IPS-20b (cell line): ENCODE measurements at regions not wholly inside any gene's neighbourhood (a gene's known extent, or its start where the extent isn't known, plus 50 kb on each side); places are given as distances from the start of the nearest gene placed in this dataset.

Experiments
- H3K27ac ChIP-seq: one replicate; pipeline ENCODE4 v1.5.1; 2013; ENCODE audit warnings: low read length
- H3K27me3 ChIP-seq: 2 replicates; pipeline ENCODE4 v1.6.1; 2013; ENCODE audit warnings: mild to moderate bottlenecking, low read length, inconsistent platforms; ENCODE audit not compliant: insufficient read depth
- H3K36me3 ChIP-seq: 2 replicates; pipeline ENCODE4 v1.6.1; 2013; ENCODE audit warnings: low read depth, mild to moderate bottlenecking, inconsistent platforms, low read length, moderate library complexity; ENCODE audit not compliant: insufficient read depth
- H3K4me1 ChIP-seq: 2 replicates; pipeline ENCODE4 v1.6.1; 2013; ENCODE audit warnings: mild to moderate bottlenecking, control low read depth, inconsistent platforms, low read length, moderate library complexity; ENCODE audit not compliant: insufficient read depth
- H3K4me3 ChIP-seq: 2 replicates; pipeline ENCODE4 v1.5.1; 2013; ENCODE audit warnings: mild to moderate bottlenecking, low read length, inconsistent platforms
- H3K9ac ChIP-seq: 2 replicates; pipeline ENCODE4 v1.6.1; 2013; ENCODE audit warnings: low read depth, mild to moderate bottlenecking, inconsistent platforms, low read length, moderate library complexity
- H3K9me3 ChIP-seq: 2 replicates; pipeline ENCODE4 v1.6.1; 2013; ENCODE audit warnings: mild to moderate bottlenecking, low read depth, low read length, inconsistent platforms; ENCODE audit not compliant: insufficient read depth

- Histone ChIP-seq H3K4me3 (no peak overlapping the region), H3K36me3 (no peaks in the 10 kb centered on the region), H3K4me1 (no peaks in the 10 kb centered on the region), H3K9ac (no peak overlapping the region), H3K27ac (no peak overlapping the region), H3K9me3 (no peaks in the 10 kb centered on the region), H3K27me3 (no peaks in the 10 kb centered on the region)
These were observed 97.1 kb upstream of the CDH6 start for GRCh38 chr5:31096238-31096865.

GRCh38 chr5:31095796-31096195, 97.7 kb upstream of the CDH6 start:
- Histone ChIP-seq H3K9me3 (no peaks in the 10 kb centered on the region), H3K36me3 (no peaks in the 10 kb centered on the region), H3K4me3 (no peak overlapping the region), H3K4me1 (no peaks in the 10 kb centered on the region), H3K27me3 (no peaks in the 10 kb centered on the region), H3K9ac (no peak overlapping the region), H3K27ac (no peak overlapping the region)

GRCh38 chr5:31091501-31091900, 102.0 kb upstream of the CDH6 start:
- Histone ChIP-seq H3K9ac (no peak overlapping the region), H3K9me3 (no peaks in the 10 kb centered on the region), H3K4me3 (no peak overlapping the region), H3K36me3 (no peaks in the 10 kb centered on the region), H3K4me1 (0 out of 2 replicates have a peak, but pooled peaks cover 4% of the 10 kb centered on the region), H3K27me3 (no peaks in the 10 kb centered on the region), H3K27ac (no peak overlapping the region)

GRCh38 chr5:31090467-31090866, 103.0 kb upstream of the CDH6 start:
- H3K9me3 ChIP-seq: no peaks in the 10 kb centered on the region
- H3K4me1 ChIP-seq: 0 out of 2 replicates have a peak, but pooled peaks cover 4% of the 10 kb centered on the region
- H3K27me3 ChIP-seq: no peaks in the 10 kb centered on the region
- H3K9ac ChIP-seq: no peak overlapping the region
- no peak overlapping the region for H3K4me3 ChIP-seq
- no peaks in the 10 kb centered on the region for H3K36me3 ChIP-seq
- no peak overlapping the region for H3K27ac ChIP-seq

GRCh38 chr5:31086839-31087415, 106.6 kb upstream of the CDH6 start:
- no peaks in the 10 kb centered on the region for H3K27me3 ChIP-seq
- no peak overlapping the region for H3K27ac ChIP-seq
- no peak overlapping the region for H3K4me3 ChIP-seq
- no peaks in the 10 kb centered on the region for H3K9me3 ChIP-seq
- no peaks in the 10 kb centered on the region for H3K36me3 ChIP-seq
- H3K4me1 ChIP-seq: 0 out of 2 replicates have a peak, but pooled peaks cover 4% of the 10 kb centered on the region
- no peak overlapping the region for H3K9ac ChIP-seq

- H3K27me3 ChIP-seq: no peaks in the 10 kb centered on the region
- no peak overlapping the region for H3K4me3 ChIP-seq
- no peak overlapping the region for H3K9ac ChIP-seq
- H3K27ac ChIP-seq: no peak overlapping the region
- H3K36me3 ChIP-seq: no peaks in the 10 kb centered on the region
- H3K9me3 ChIP-seq: no peaks in the 10 kb centered on the region
- 0 out of 2 replicates have a peak, but pooled peaks cover 4% of the 10 kb centered on the region for H3K4me1 ChIP-seq
These were observed 108.6 kb upstream of the CDH6 start for GRCh38 chr5:31084871-31085270.

GRCh38 chr5:31083364-31083763, 110.1 kb upstream of the CDH6 start:
- H3K9me3 ChIP-seq: no peaks in the 10 kb centered on the region
- H3K36me3 ChIP-seq: no peaks in the 10 kb centered on the region
- H3K27ac ChIP-seq: no peak overlapping the region
- no peak overlapping the region for H3K4me3 ChIP-seq
- 0 out of 2 replicates have a peak, but pooled peaks cover 4% of the 10 kb centered on the region for H3K4me1 ChIP-seq
- H3K9ac ChIP-seq: no peak overlapping the region
- no peaks in the 10 kb centered on the region for H3K27me3 ChIP-seq

GRCh38 chr5:31079668-31080067, 113.8 kb upstream of the CDH6 start:
- Histone ChIP-seq H3K27ac (no peak overlapping the region), H3K4me3 (no peak overlapping the region)

GRCh38 chr5:31078956-31079355, 114.5 kb upstream of the CDH6 start:
- H3K4me1 ChIP-seq: peaks cover 11% of the 10 kb centered on the region; the same call in 1 of the 2 replicates
- H3K9ac ChIP-seq: no peak overlapping the region
- H3K36me3 ChIP-seq: no peaks in the 10 kb centered on the region
- peaks cover 10% of the 10 kb centered on the region; the same call in 1 of the 2 replicates for H3K9me3 ChIP-seq
- no peaks in the 10 kb centered on the region for H3K27me3 ChIP-seq
- no peak overlapping the region for H3K4me3 ChIP-seq
- no peak overlapping the region for H3K27ac ChIP-seq

More at GRCh38 chr5:31079668-31080067, 113.8 kb upstream of the CDH6 start:
- H3K36me3 ChIP-seq: no peaks in the 10 kb centered on the region
- H3K4me1 ChIP-seq: peaks cover 11% of the 10 kb centered on the region; the same call in 1 of the 2 replicates
- peaks cover 6% of the 10 kb centered on the region; the same call in 1 of the 2 replicates for H3K9me3 ChIP-seq
- no peaks in the 10 kb centered on the region for H3K27me3 ChIP-seq
- no peak overlapping the region for H3K9ac ChIP-seq

GRCh38 chr5:31075981-31076380, 117.5 kb upstream of the CDH6 start:
- Histone ChIP-seq H3K27me3 (no peaks in the 10 kb centered on the region), H3K36me3 (no peaks in the 10 kb centered on the region), H3K27ac (no peak overlapping the region), H3K9me3 (peaks cover 10% of the 10 kb centered on the region), H3K4me3 (no peak overlapping the region), H3K9ac (no peak overlapping the region), H3K4me1 (peaks cover 11% of the 10 kb centered on the region; the same call in 1 of the 2 replicates)

GRCh38 chr5:31068287-31068686, 125.2 kb upstream of the CDH6 start:
- no peaks in the 10 kb centered on the region; the same call in 1 of the 2 replicates for H3K9me3 ChIP-seq
- H3K4me1 ChIP-seq: no peaks in the 10 kb centered on the region
- H3K9ac ChIP-seq: no peak overlapping the region

GRCh38 chr5:31066655-31067328, 126.7 kb upstream of the CDH6 start:
- Histone ChIP-seq H3K27me3 (no peaks in the 10 kb centered on the region), H3K27ac (no peak overlapping the region), H3K4me3 (no peak overlapping the region), H3K9ac (no peak overlapping the region), H3K36me3 (no peaks in the 10 kb centered on the region), H3K9me3 (no peaks in the 10 kb centered on the region), H3K4me1 (no peaks in the 10 kb centered on the region)

More at GRCh38 chr5:31068287-31068686, 125.2 kb upstream of the CDH6 start:
- no peak overlapping the region for H3K4me3 ChIP-seq
- H3K36me3 ChIP-seq: no peaks in the 10 kb centered on the region
- no peak overlapping the region for H3K27ac ChIP-seq
- H3K27me3 ChIP-seq: no peaks in the 10 kb centered on the region
